HG02938 (cell line): ENCODE measurements at regions not wholly inside any gene's neighbourhood (a gene's known extent, or its start where the extent isn't known, plus 50 kb on each side); places are given as distances from the start of the nearest gene placed in this dataset.
"Not testable (repeated sequence)": the region's sequence is repeated elsewhere in the genome, so short reads cannot be mapped to it uniquely, and the experiment has no call there.

Source experiments
- ATAC-seq: cut with Tn5 transposase; IDR thresholded peaks from one replicate; pipeline ENCODE4 v1.9.1; 2021; ENCODE audit warnings: mild to moderate bottlenecking, moderate library complexity; ENCODE audit not compliant: unreplicated experiment

- no peak for ATAC-seq
Measured at GRCh38 chr18:73355121-73355520, 487.3 kb upstream of the NETO1 start.

- ATAC-seq, result no peak
Measured at GRCh38 chr18:73352546-73352945, 484.8 kb upstream of the NETO1 start.

- peak; percentile 88 for ATAC-seq
Measured at GRCh38 chr18:73340135-73340977, 472.6 kb upstream of the NETO1 start.

- ATAC-seq, result no peak
Measured at GRCh38 chr18:73331212-73331772, 463.5 kb upstream of the NETO1 start.

- not testable (repeated sequence) for ATAC-seq
Measured at GRCh38 chr18:73330106-73330505, 462.3 kb upstream of the NETO1 start.

GRCh38 chr18:73324187-73324831 is 456.5 kb upstream of the NETO1 start:
- not testable (repeated sequence) for ATAC-seq

GRCh38 chr18:73318739-73319479 is 451.1 kb upstream of the NETO1 start:
- no peak for ATAC-seq

GRCh38 chr18:73316513-73316912 is 448.7 kb upstream of the NETO1 start:
- no peak for ATAC-seq

- no peak for ATAC-seq
Measured at GRCh38 chr18:73315381-73315780, 447.6 kb upstream of the NETO1 start.

GRCh38 chr18:73313476-73313875 is 445.7 kb upstream of the NETO1 start:
- no peak for ATAC-seq

GRCh38 chr18:73296686-73297085 is 428.9 kb upstream of the NETO1 start:
- ATAC-seq, result no peak

GRCh38 chr18:73292156-73292555 is 424.4 kb upstream of the NETO1 start:
- no peak for ATAC-seq

- no peak for ATAC-seq
Measured at GRCh38 chr18:73288813-73289212, 421.0 kb upstream of the NETO1 start.

GRCh38 chr18:73286584-73286983 is 418.8 kb upstream of the NETO1 start:
- no peak for ATAC-seq

GRCh38 chr18:73283788-73284187 is 416.0 kb upstream of the NETO1 start:
- no peak for ATAC-seq

GRCh38 chr18:73283032-73283431 is 415.2 kb upstream of the NETO1 start:
- ATAC-seq, result no peak

GRCh38 chr18:73279498-73279897 is 411.7 kb upstream of the NETO1 start:
- ATAC-seq, result no peak

- ATAC-seq, result no peak
Measured at GRCh38 chr18:73274812-73275621, 407.2 kb upstream of the NETO1 start.

GRCh38 chr18:73270920-73271634 is 403.3 kb upstream of the NETO1 start:
- ATAC-seq, result no peak

GRCh38 chr18:73264562-73264921 is 396.8 kb upstream of the NETO1 start:
- ATAC-seq, result no peak
